ENCODE measurements at regions not wholly inside any gene's neighbourhood (a gene's known extent, or its start where the extent isn't known, plus 50 kb on each side); places are given as distances from the start of the nearest gene placed in this dataset.

DNA sequence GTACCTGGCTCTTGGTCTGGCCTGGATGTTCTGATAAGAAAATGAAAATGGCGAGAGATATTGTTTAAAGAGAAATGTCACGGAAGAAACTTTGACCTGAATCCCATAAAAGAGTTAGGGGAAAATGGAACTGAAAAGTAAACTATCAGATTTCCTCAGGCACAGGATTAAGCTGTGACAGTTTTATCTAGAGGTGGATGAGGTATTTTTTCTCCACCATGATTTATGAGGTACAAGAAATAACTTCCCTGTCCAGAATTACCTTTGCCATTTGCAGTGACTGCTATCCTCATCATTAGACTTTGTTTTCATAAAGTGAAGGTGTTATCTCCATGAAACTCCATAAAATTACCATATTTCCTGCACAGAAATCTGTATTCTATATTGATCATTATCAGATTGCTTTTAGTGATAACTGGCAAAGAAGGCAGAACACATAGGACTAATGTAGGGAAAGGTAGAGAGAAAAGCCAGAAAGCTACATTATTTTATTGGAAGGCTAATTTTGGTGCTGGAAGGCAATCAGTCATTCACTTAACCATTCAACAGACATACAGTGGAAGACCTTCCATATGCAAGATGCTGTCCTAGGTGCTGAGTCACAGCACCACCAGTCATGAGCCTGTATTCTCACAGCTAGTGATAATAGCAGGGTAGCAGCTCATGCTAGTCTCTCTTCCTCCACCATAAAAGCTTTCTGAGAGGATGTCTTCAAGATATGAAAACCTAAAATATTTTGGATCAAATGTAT lies 427.3 kb upstream of the CITED2 start:
- H3K4me3 ChIP-seq (ENCODE audit: low read length) = no peak overlapping the region
- DNase-seq (ENCODE audit: low read depth) = peak; percentile 51
- TF ChIP-seq, protein P1, sequence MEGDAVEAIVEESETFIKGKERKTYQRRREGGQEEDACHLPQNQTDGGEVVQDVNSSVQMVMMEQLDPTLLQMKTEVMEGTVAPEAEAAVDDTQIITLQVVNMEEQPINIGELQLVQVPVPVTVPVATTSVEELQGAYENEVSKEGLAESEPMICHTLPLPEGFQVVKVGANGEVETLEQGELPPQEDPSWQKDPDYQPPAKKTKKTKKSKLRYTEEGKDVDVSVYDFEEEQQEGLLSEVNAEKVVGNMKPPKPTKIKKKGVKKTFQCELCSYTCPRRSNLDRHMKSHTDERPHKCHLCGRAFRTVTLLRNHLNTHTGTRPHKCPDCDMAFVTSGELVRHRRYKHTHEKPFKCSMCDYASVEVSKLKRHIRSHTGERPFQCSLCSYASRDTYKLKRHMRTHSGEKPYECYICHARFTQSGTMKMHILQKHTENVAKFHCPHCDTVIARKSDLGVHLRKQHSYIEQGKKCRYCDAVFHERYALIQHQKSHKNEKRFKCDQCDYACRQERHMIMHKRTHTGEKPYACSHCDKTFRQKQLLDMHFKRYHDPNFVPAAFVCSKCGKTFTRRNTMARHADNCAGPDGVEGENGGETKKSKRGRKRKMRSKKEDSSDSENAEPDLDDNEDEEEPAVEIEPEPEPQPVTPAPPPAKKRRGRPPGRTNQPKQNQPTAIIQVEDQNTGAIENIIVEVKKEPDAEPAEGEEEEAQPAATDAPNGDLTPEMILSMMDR (IDR thresholded peaks at IDR 0.05; ENCODE audit: insufficient read depth, low read depth, low read length, missing control alignments) = no peak

DNA sequence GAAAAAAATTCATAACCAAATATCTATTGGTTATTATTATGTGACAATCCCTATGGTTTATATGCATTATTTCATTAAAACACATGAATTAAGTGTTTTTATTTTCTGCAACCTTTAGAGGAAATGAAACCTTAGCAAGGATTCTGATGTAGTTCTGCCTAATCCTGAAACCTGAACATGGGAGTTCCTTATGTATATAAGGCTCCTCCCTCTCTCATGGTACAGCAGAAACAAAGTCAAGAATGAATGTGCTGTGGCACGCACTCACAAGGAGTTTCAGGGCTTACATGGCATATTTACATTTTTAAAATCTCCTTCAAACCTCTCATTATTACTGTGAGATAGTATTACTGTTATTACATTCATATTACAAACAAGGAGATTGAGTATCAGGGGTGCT lies 426.4 kb upstream of the CITED2 start:
- peak; percentile 9 for DNase-seq (ENCODE audit: low read depth)
- H3K4me3 ChIP-seq (ENCODE audit: low read length) = no peak overlapping the region
- TF ChIP-seq, protein P1 (IDR thresholded peaks at IDR 0.05; ENCODE audit: insufficient read depth, low read depth, low read length, missing control alignments) = no peak

DNA sequence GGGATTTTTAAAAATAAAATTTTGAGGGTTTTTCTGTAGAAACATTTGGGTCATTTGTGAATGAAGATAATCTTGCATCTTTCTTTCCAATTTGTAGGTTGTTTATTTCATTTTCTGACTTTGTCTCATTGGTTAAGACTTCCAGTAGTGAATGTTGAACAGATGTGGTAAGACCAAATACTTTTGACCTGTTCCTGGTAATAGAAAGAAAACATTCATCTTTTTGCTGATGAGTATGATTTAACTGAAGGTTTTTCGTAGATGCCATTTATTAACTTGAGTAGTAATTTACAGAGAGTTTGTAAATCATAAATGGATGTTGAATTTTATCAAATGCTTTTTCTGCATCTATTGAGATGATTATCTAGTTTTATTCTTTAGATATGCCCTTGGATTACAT lies 416.1 kb upstream of the CITED2 start:
- TF ChIP-seq, protein P1 (IDR thresholded peaks at IDR 0.05; ENCODE audit: insufficient read depth, low read depth, low read length, missing control alignments) = no peak
- no peak overlapping the region for H3K4me3 ChIP-seq (ENCODE audit: low read length)
- DNase-seq (ENCODE audit: low read depth) = no peak

DNA sequence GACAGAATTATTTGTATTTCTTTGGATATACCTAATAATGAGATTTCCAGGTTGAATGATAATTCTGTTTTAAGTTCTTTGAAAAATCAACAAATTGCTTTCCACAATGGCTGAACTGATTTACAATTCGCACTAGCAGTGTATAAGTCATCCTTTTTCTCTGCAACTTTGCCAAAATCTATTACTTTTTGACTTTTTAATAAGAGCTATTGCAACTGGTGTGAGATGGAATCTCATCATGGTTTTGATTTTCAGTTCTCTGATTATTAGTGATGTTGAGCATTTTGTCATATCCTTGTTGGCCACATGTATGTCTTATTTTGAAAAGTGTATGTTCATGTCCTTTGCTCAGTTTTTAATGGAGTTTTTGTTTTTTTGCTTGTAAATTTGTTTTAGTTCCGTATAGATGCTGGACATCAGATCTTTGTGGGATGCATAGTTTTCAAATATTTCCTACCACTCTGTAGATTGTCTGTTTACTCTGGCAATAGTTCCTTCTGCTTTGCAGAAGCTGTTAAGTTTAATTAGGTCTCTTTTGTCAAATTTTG lies 409.8 kb upstream of the CITED2 start:
- no peak for DNase-seq (ENCODE audit: low read depth)
- H3K4me3 ChIP-seq (ENCODE audit: low read length) = no peak overlapping the region
- TF ChIP-seq, protein P1 (IDR thresholded peaks at IDR 0.05; ENCODE audit: insufficient read depth, low read depth, low read length, missing control alignments) = no peak

DNA sequence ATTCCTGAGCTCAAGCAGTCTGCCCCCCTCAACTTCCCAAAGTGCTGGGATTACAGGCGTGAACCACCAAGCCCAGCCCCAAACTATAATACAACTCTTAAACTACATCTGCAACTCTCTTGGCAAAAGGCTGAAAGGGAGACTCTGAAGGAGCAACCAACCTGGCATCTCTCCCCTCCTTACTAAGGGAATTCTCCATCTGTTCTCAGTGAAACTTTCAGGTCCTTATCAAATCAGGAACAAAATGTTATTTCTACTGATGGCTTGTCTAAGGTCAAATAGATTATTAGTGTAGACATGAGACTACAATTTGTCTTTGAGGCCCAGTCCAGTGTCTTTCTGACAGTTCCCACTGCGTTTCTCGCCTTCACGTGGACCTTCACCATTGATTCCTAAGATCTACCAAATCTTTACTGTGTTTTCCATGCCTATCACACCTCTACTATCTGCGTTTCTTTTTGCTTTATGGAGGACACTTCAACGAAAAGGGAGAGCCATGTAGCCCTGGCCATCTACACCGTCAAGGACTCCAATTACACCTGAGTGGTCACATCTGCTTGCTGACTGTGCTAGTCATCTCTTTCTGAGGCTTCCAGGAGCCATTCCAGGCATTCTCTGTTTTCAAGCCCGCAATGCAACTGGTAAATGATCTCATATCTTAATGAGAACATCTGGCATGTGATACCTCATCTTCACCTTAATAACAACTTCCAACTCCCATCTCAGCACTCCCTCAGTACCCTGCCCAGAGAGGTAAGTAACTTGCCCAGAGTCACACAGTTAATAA lies 405.7 kb upstream of the CITED2 start:
- no peak overlapping the region for H3K4me3 ChIP-seq (ENCODE audit: low read length)
- no peak for DNase-seq (ENCODE audit: low read depth)
- TF ChIP-seq, protein P1 (IDR thresholded peaks at IDR 0.05; ENCODE audit: insufficient read depth, low read depth, low read length, missing control alignments) = no peak

DNA sequence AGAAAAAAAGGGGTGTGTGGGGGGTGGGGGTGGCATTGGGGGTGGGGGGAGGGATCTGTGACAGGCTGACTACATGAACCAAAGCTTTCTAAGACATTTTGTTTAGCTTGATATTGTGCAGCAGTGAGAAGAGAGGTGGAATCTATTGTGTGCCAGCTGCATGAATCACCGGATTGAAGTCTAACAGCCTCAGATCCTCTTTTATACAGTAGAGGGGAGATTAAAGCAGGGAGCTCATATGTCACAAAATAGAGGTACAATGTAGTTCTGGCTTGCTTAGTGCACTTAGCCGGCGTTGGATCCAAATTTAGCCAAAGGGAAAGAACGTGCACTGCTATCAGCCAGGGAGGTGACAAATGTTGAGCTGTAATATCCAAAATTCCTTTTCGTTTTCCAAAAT lies 404.2 kb upstream of the CITED2 start:
- peak; percentile 33 for DNase-seq (ENCODE audit: low read depth)
- H3K4me3 ChIP-seq (ENCODE audit: low read length) = no peak overlapping the region
- TF ChIP-seq, protein P1 (IDR thresholded peaks at IDR 0.05; ENCODE audit: insufficient read depth, low read depth, low read length, missing control alignments) = no peak

Measured in epithelial cell of esophagus (primary cell).